Activated CD4-positive, alpha-beta memory T cell treated with anti-CD3 and anti-CD28 coated beads for 36 hours (primary cell): ENCODE measurements at regions not wholly inside any gene's neighbourhood (a gene's known extent, or its start where the extent isn't known, plus 50 kb on each side); places are given as distances from the start of the nearest gene placed in this dataset.

Experiments
- CTCF ChIA-PET: fragments of 350-600 bp; sonication (Branson Sonifier 250); formaldehyde crosslinking; loops from one replicate; lab custom pipeline; 2021; ENCODE audit warnings: antibody characterized with exemption, inconsistent platforms; lab: Charles Lee
- POLR2A ChIA-PET: fragments of 350-600 bp; sonication (Branson Sonifier 250); formaldehyde crosslinking; loops from one replicate; lab custom pipeline; 2021; ENCODE audit warnings: antibody characterized with exemption; lab: Charles Lee
- DNase-seq: peaks from one replicate; pipeline ENCODE4 v3.0.0-alpha.2; 2020
- H3K27ac Mint-ChIP-seq: one replicate; pipeline ENCODE4 v1.8.0; 2021; ENCODE audit warnings: mixed read lengths
- H3K27me3 Mint-ChIP-seq: one replicate; pipeline ENCODE4 v1.8.0; 2021; ENCODE audit warnings: mixed read lengths
- H3K36me3 Mint-ChIP-seq: one replicate; pipeline ENCODE4 v1.8.0; 2021; ENCODE audit warnings: mixed read lengths
- H3K4me1 Mint-ChIP-seq: one replicate; pipeline ENCODE4 v1.8.0; 2021; ENCODE audit warnings: low read depth, mixed read lengths
- H3K4me3 Mint-ChIP-seq: one replicate; pipeline ENCODE4 v1.8.0; 2021; ENCODE audit warnings: mild to moderate bottlenecking, mixed read lengths
- H3K9me3 Mint-ChIP-seq: one replicate; pipeline ENCODE4 v1.8.0; 2021; ENCODE audit warnings: mixed read lengths
- intact Hi-C: fragments of 100-400 bp; cut with micrococcal nuclease; formaldehyde crosslinking; loops from one replicate; pipeline ENCODE4 v1.15.1; 2023

DNA sequence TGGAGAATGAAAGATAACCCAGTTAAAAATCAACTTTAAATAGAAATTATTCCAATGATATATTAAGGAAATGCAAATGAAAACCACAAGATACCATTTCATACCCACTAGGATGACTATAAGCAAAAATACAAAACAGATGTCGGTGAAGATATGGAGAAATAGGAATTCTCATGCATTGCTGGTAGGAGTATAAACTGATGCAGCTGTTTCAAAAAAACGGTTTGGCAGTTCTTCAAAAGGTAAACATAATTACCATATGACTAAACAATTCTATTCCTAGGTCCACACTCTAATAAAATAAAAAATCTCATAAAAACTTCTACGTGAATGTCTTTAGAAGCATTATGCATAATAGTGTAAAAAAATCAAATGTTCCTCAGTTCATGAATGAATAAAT is 763.3 kb upstream of the BRINP3 start:
- no peaks in the 10 kb centered on the region for H3K27me3 Mint-ChIP-seq
- ChIA-PET CTCF (no interaction called here), POLR2A (no interaction called here)
- H3K9me3 Mint-ChIP-seq = peaks cover 11% of the 10 kb centered on the region
- no peak overlapping the region for H3K27ac Mint-ChIP-seq
- H3K36me3 Mint-ChIP-seq = no peaks in the 10 kb centered on the region
- H3K4me1 Mint-ChIP-seq = no peaks in the 10 kb centered on the region
- no peak overlapping the region for H3K4me3 Mint-ChIP-seq
- intact Hi-C loops = no loop called here
- DNase-seq = no peak

DNA sequence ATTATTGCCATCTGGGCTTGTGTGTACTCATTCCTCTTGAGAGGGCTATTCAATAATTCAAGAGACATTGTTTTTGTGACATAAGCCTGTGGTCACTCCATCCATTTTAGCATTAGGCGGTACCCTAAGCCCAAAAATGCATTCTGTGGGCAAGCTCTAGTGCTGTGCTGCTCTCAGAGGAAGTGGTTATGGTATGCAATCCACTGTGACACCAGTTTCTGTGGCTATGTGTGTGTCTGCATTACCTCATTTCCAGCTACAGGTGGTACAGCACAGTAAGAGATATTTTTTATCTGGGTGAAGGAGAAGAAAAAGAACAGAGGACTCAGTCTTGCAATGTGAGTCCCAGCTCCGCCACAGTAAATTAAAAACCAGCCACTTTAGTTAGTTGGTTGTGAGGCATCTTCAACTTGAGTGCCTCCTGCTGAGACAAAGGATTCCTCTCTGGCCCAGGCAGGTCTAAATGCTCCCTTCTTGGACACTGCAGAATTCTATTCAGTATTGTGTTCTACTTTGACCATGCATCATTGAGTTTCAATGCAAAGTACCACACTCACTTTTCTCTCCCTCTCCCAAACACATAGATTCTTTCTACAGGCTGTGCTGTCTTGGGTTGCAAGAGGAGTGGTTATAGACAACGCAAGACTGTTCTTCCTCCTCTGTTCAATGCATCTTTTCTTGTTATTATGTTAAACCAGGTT is 777.8 kb upstream of the BRINP3 start:
- no peak for DNase-seq
- H3K9me3 Mint-ChIP-seq = peaks cover 17% of the 10 kb centered on the region
- no peaks in the 10 kb centered on the region for H3K36me3 Mint-ChIP-seq
- H3K27ac Mint-ChIP-seq = no peak overlapping the region
- H3K4me3 Mint-ChIP-seq = no peak overlapping the region
- ChIA-PET CTCF (no interaction called here), POLR2A (no interaction called here)
- no peaks in the 10 kb centered on the region for H3K4me1 Mint-ChIP-seq
- intact Hi-C loops = no loop called here
- no peaks in the 10 kb centered on the region for H3K27me3 Mint-ChIP-seq

DNA sequence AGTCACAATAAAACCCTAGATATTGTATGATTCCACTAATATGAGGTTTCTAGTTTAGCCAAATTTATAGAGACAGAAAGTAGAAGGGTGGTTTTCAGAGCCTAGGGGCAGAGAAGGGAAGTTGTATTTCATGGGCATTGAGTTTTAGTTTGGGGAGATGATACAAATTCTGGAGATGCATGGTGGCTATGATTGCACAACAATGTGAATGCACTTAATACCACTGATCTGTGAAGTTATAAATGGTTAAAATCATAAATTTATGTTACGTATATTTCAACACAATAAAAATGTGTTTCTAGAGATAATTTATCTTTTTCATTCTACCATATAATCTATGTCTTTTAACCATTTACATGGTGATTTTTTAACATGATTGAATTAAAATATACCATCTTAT is 779.3 kb upstream of the BRINP3 start:
- Mint-ChIP-seq H3K27me3 (no peaks in the 10 kb centered on the region), H3K9me3 (peaks cover 15% of the 10 kb centered on the region), H3K27ac (no peak overlapping the region), H3K4me3 (no peak overlapping the region), H3K36me3 (no peaks in the 10 kb centered on the region), H3K4me1 (no peaks in the 10 kb centered on the region)
- intact Hi-C loops = no loop called here
- no peak for DNase-seq
- ChIA-PET CTCF (no interaction called here), POLR2A (no interaction called here)

DNA sequence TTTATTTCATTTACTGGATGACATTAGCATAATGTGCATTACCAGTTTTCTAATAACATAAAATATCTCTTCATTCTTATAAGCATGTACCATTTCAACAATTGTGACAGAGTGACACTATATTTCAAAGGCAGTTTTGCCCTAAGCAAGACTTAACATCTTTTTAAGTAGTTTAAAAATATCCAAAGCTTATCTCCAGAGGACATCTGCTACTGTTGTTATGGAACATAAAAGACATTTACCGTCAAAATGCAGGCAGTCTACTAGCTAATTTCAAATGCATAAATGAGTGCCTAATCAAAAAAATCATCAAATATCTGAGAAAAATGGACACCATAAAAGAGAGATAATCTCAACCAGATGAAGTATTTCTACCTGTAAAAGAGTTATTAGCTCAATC is 782.4 kb upstream of the BRINP3 start:
- ChIA-PET POLR2A (no interaction called here), CTCF (interaction anchor here (0.7 kb wide), 1 partner anchor 587 kb away, joined by 3 read pairs; no protein-coding TSS in a partner anchor)
- Mint-ChIP-seq H3K9me3 (peaks cover 12% of the 10 kb centered on the region), H3K4me3 (no peak overlapping the region), H3K27ac (no peak overlapping the region), H3K4me1 (no peaks in the 10 kb centered on the region), H3K27me3 (no peaks in the 10 kb centered on the region), H3K36me3 (no peaks in the 10 kb centered on the region)
- no peak for DNase-seq
- intact Hi-C loops = no loop called here

DNA sequence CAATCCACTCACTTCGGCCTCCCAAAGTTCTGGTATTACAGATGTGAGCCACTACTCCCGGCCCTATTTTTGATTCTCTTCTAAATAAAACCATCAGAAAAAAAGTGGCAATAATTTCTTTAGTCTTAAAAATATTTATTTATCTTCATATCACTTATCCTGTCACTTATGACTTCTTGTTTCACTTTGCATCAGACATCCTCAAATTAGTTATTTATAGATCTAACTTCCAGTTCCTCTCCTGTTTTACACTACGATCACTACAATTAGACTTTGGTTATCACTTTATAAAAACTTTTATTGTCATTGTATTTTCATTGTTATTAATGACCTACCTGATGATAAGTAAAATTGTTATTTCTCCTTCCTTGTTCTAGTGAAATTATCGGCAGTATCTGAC is 783.4 kb upstream of the BRINP3 start:
- intact Hi-C loops = no loop called here
- Mint-ChIP-seq H3K36me3 (no peaks in the 10 kb centered on the region), H3K4me1 (no peaks in the 10 kb centered on the region), H3K27ac (no peak overlapping the region), H3K9me3 (peaks cover 15% of the 10 kb centered on the region), H3K4me3 (no peak overlapping the region), H3K27me3 (no peaks in the 10 kb centered on the region)
- CTCF ChIA-PET = no interaction called here
- POLR2A ChIA-PET = no interaction called here
- no peak for DNase-seq

DNA sequence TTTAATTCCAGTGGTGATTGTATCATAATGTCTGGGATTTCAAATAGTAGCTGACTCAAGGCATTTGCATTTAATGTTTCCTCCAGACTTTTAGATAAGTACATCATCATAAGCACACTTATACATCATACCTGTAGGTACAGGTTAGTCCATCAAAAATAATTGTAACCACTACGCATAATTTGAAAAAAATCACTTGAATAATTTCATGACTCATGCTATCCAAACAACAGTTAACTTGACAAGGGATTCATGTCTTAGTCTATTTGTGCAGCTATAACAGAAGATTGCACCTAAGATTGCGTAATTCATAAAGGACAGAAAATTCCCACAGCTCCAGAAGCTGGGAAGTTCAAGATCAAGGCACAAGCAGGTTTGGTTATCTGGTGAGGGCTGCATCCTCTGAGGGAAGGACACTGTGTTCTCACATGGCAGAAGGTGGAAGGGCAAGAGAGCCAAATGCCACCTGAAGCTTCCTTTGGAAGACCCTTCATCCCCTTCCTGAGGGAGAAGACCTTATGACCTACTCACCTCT is 801.7 kb upstream of the BRINP3 start:
- Mint-ChIP-seq H3K27ac (no peak overlapping the region), H3K27me3 (no peaks in the 10 kb centered on the region), H3K36me3 (no peaks in the 10 kb centered on the region), H3K4me1 (no peaks in the 10 kb centered on the region), H3K9me3 (peaks cover 21% of the 10 kb centered on the region), H3K4me3 (no peak overlapping the region)
- ChIA-PET CTCF (no interaction called here), POLR2A (no interaction called here)
- DNase-seq = no peak
- intact Hi-C loops = no loop called here

DNA sequence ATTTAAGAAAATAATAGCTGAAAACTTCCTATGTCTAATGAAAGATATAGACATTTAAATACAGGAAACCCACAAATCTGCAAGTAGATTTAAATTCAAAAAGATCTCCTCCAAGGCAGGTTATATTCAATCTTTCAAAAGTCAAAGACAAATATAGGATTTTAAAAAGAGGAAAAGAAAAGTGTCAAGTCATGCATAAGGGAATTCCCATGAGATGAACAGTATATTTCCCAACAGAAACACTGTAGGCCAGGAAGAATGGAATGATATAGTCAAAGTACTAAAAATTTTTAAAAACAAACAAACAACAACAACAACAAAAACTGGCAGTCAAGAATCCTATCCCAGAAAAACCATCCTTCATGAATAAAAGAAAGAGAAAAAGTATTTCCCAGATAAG is 806.5 kb upstream of the BRINP3 start:
- no peak overlapping the region for H3K4me3 Mint-ChIP-seq
- DNase-seq = no peak
- CTCF ChIA-PET = no interaction called here
- H3K27me3 Mint-ChIP-seq = no peaks in the 10 kb centered on the region
- H3K9me3 Mint-ChIP-seq = peaks cover 28% of the 10 kb centered on the region
- POLR2A ChIA-PET = no interaction called here
- H3K36me3 Mint-ChIP-seq = no peaks in the 10 kb centered on the region
- H3K27ac Mint-ChIP-seq = no peak overlapping the region
- H3K4me1 Mint-ChIP-seq = no peaks in the 10 kb centered on the region
- intact Hi-C loops = no loop called here

DNA sequence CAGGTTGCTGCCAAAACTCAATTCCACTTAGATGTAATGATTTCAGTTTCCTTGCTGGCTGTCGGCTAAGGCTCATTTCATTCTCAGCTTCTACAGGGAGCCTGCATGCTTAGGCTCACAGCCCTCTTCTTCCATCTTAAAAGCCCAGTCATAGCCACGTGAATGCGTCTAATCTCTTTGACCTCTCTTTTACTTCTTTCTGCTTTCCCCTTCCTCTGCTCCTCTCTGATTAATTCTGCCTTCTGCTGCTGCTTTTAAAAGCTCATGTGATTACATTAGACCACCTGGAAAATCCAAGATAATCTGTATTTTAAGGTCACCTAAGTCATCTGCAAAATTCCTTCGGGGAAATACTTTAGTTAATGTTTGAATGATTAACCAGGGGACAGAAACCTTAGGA is 812.8 kb upstream of the BRINP3 start:
- ChIA-PET POLR2A (no interaction called here), CTCF (no interaction called here)
- H3K36me3 Mint-ChIP-seq = no peaks in the 10 kb centered on the region
- H3K4me3 Mint-ChIP-seq = no peak overlapping the region
- H3K27me3 Mint-ChIP-seq = no peaks in the 10 kb centered on the region
- no peaks in the 10 kb centered on the region for H3K4me1 Mint-ChIP-seq
- DNase-seq = no peak
- no peak overlapping the region for H3K27ac Mint-ChIP-seq
- intact Hi-C loops = no loop called here
- H3K9me3 Mint-ChIP-seq = peaks cover 9% of the 10 kb centered on the region

DNA sequence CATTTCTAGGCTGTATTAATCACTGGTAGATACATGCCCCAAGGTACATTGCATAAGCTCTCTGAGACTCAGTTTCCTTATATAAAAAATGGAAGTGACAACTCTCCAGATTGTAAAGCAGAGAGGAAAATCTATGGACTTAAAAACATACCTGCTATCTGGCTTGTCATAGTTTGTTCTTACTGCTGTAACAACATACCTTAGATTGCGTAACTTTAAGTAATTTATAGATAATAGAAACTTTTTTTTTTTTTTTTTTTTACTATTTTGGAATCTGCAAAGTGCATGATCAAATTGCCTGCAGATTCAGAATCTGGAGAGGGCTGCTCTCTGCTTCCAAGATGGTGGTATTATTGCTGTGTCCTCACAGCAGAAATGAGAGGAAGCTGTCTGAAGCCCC is 827.7 kb upstream of the BRINP3 start:
- no peak for DNase-seq
- Mint-ChIP-seq H3K27ac (no peak overlapping the region), H3K27me3 (no peaks in the 10 kb centered on the region)

DNA sequence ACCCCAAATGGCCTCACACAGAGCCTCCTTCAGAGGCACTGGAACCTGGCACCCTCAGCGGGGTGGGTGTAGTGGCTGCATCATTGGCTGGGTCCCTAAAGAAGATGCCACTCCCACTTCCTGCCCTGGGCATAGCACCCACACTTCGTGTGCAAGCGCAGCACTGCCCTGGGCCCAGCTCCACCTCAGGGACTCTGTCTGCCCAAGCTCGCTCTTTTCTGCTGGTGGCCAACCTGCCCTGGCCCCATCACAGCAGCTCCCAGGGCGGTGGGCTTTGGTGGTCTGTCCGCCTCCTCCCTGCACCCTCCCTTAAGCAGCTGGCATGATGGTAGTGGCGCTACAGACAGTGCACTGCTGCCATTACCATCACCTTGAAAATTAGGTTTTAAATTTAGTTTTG is 829.3 kb upstream of the BRINP3 start:
- Mint-ChIP-seq H3K36me3 (no peaks in the 10 kb centered on the region), H3K27me3 (no peaks in the 10 kb centered on the region), H3K27ac (no peak overlapping the region), H3K4me3 (no peak overlapping the region), H3K4me1 (no peaks in the 10 kb centered on the region), H3K9me3 (peaks cover 19% of the 10 kb centered on the region)
- intact Hi-C loops = no loop called here
- CTCF ChIA-PET = no interaction called here
- POLR2A ChIA-PET = no interaction called here
- no peak for DNase-seq

More for the DNA sequence above, 827.7 kb upstream of the BRINP3 start:
- peaks cover 31% of the 10 kb centered on the region for H3K9me3 Mint-ChIP-seq
- ChIA-PET CTCF (no interaction called here), POLR2A (no interaction called here)
- intact Hi-C loops = no loop called here
- H3K4me1 Mint-ChIP-seq = no peaks in the 10 kb centered on the region
- H3K4me3 Mint-ChIP-seq = no peak overlapping the region
- H3K36me3 Mint-ChIP-seq = no peaks in the 10 kb centered on the region

DNA sequence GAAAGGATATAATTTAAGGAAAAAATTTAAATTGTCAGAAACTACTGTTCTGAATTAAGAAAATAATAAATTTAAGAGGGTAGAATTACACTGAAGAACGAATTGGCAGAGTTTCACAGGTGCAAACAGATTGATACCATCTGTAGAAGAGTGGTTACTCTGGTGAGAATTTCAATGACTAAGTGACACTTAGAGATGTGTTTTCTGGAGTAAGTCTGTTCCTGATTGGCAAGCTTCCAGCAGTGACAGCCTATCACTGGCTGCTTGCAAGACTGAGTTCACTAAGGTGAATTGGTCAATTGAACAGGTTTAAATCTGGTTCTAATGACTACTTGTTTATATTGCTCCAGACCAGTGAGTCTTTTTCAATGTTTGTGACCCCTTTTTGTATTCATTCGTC is 838.2 kb upstream of the RGS18 start:
- no peak overlapping the region for H3K27ac Mint-ChIP-seq
- H3K4me3 Mint-ChIP-seq = no peak overlapping the region
- POLR2A ChIA-PET = no interaction called here
- CTCF ChIA-PET = no interaction called here
- H3K9me3 Mint-ChIP-seq = no peaks in the 10 kb centered on the region
- DNase-seq = no peak
- intact Hi-C loops = no loop called here
- no peaks in the 10 kb centered on the region for H3K27me3 Mint-ChIP-seq
- no peaks in the 10 kb centered on the region for H3K4me1 Mint-ChIP-seq
- no peaks in the 10 kb centered on the region for H3K36me3 Mint-ChIP-seq

DNA sequence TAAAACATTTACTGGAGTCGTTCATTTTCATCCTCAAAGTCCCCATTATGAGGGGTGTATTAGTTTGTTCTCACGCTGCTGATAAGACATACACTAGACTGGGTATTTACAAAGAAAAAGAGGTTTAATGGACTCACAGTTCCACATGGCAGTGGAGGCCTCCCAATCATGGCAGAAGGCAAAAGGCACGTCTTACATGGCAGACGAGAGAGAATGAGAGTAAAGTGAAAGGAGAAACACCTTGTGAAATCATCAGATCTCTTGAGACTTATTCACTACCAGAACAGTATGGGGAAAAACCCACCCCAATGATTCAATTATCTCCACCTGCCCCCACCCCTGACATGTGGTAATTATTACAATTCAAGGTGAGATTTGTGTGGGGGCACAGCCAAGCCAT is 830.4 kb upstream of the RGS18 start:
- no peaks in the 10 kb centered on the region for H3K4me1 Mint-ChIP-seq
- ChIA-PET POLR2A (no interaction called here), CTCF (no interaction called here)
- no peak overlapping the region for H3K4me3 Mint-ChIP-seq
- no peak overlapping the region for H3K27ac Mint-ChIP-seq
- H3K27me3 Mint-ChIP-seq = no peaks in the 10 kb centered on the region
- DNase-seq = no peak
- no peaks in the 10 kb centered on the region for H3K36me3 Mint-ChIP-seq
- intact Hi-C loops = no loop called here
- H3K9me3 Mint-ChIP-seq = peaks cover 3% of the 10 kb centered on the region

DNA sequence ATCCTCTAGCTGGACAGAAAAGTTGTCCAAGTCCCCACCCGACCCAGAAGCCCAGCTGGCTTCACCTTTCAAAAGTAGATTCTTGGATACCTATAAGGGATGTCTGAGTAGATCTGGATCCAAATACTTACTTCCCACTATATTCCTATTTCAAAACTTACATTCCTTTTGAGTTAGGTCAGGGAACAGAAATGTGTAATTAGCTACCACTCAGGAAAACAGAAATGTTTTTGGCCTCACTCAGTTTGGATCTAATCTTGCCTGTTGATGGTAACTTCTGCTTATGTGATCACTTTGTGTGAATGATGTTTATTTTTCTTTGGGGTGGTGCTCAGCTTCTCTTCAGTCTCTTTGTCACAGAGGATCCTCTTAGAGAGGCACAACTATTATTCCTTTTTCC is 814.4 kb upstream of the RGS18 start:
- Mint-ChIP-seq H3K36me3 (no peaks in the 10 kb centered on the region), H3K4me1 (no peaks in the 10 kb centered on the region), H3K27ac (no peak overlapping the region), H3K9me3 (peaks cover 9% of the 10 kb centered on the region), H3K27me3 (no peaks in the 10 kb centered on the region), H3K4me3 (no peak overlapping the region)
- ChIA-PET POLR2A (no interaction called here), CTCF (no interaction called here)
- DNase-seq = no peak
- intact Hi-C loops = no loop called here
